ENCODE measurements at regions not wholly inside any gene's neighbourhood (a gene's known extent, or its start where the extent isn't known, plus 50 kb on each side); places are given as distances from the start of the nearest gene placed in this dataset.

- no peaks in the 10 kb centered on the region for H3K27me3 ChIP-seq
- no peak overlapping the region for H3K27ac ChIP-seq
- H3K9me3 ChIP-seq, result no peaks in the 10 kb centered on the region
- 61 to 73% (median 63%) methylated on average over 2 of the region's 2 CpGs for WGBS, 5 donors
- no peak for DNase-seq
- no peak overlapping the region for H3K4me3 ChIP-seq
- H3K4me1 ChIP-seq, result no peaks in the 10 kb centered on the region
- intact Hi-C loops (cut with DNase I; ENCODE audit: low total_unique reads), result no loop called here
- H3K36me3 ChIP-seq, result no peaks in the 10 kb centered on the region
- TF ChIP-seq POLR2AphosphoS5 (IDR thresholded peaks at IDR 0.05), result no peak
- TF ChIP-seq CTCF (IDR thresholded peaks at IDR 0.05), result no peak
- TF ChIP-seq EP300 (IDR thresholded peaks at IDR 0.05), result no peak
- TF ChIP-seq POLR2A (IDR thresholded peaks at IDR 0.05), result no peak
Measured at GRCh38 chr13:53368948-53369347, 340.3 kb downstream of the OLFM4 start.

- H3K9me3 ChIP-seq, result no peaks in the 10 kb centered on the region
- WGBS, 5 donors, result 38 to 61% (median 48%) methylated on average over 1 of the region's 1 CpG
- DNase-seq, result no peak
- H3K27ac ChIP-seq, result no peak overlapping the region
- intact Hi-C loops (cut with DNase I; ENCODE audit: low total_unique reads), result no loop called here
- H3K4me1 ChIP-seq, result no peaks in the 10 kb centered on the region
- no peak overlapping the region for H3K4me3 ChIP-seq
- no peaks in the 10 kb centered on the region for H3K27me3 ChIP-seq
- TF ChIP-seq POLR2A (IDR thresholded peaks at IDR 0.05) (no peak), POLR2AphosphoS5 (IDR thresholded peaks at IDR 0.05) (no peak), EP300 (IDR thresholded peaks at IDR 0.05) (no peak), CTCF (IDR thresholded peaks at IDR 0.05) (no peak)
- H3K36me3 ChIP-seq, result no peaks in the 10 kb centered on the region
Measured at GRCh38 chr13:53379485-53379884, 350.9 kb downstream of the OLFM4 start.

- intact Hi-C loops (cut with DNase I; ENCODE audit: low total_unique reads), result no loop called here
- TF ChIP-seq POLR2A (IDR thresholded peaks at IDR 0.05) (no peak), POLR2AphosphoS5 (IDR thresholded peaks at IDR 0.05) (no peak), EP300 (IDR thresholded peaks at IDR 0.05) (no peak), CTCF (IDR thresholded peaks at IDR 0.05) (no peak)
- no peaks in the 10 kb centered on the region for H3K36me3 ChIP-seq
- H3K4me1 ChIP-seq, result no peaks in the 10 kb centered on the region
- no peak overlapping the region for H3K27ac ChIP-seq
- 41 to 60% (median 43%) methylated on average over 3 of the region's 3 CpGs for WGBS, 5 donors
- H3K9me3 ChIP-seq, result peaks cover 0 to 6% (median 2%) of the 10 kb centered on the region in 4 donors
- no peaks in the 10 kb centered on the region for H3K27me3 ChIP-seq
- DNase-seq, result no peak
- no peak overlapping the region for H3K4me3 ChIP-seq
Measured at GRCh38 chr13:53382008-53382407, 353.4 kb downstream of the OLFM4 start.

DNA sequence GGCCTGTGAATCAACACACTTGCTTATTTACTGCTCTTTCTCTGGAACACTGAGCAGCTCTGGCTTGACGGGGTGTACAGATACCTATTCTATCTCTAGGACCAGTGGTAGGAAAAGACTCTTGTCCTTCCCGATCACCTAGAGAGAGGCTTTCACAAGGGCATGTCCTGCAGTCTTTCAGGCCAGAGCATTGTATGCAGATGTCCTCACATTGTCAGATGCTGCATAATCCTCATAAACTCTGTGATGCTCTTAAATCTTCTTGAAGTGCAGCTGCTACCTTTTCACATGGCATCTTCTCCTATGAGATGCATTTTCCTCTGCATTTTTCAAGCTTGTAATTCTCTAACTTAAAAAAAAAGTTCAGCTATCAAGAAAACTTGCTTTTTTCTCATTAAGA lies 369.4 kb downstream of the OLFM4 start:
- Histone ChIP-seq H3K4me1 (no peaks in the 10 kb centered on the region), H3K27me3 (no peaks in the 10 kb centered on the region), H3K27ac (no peak overlapping the region), H3K9me3 (no peaks in the 10 kb centered on the region), H3K36me3 (no peaks in the 10 kb centered on the region), H3K4me3 (no peak overlapping the region)
- whole genome bisulfite sequencing, 5 donors, result 59 to 81% (median 80%) methylated on average over 2 of the region's 2 CpGs
- intact Hi-C loops (cut with DNase I; ENCODE audit: low total_unique reads), result no loop called here
- DNase-seq, result no peak
- no peak for TF ChIP-seq POLR2A (IDR thresholded peaks at IDR 0.05)
- no peak for TF ChIP-seq POLR2AphosphoS5 (IDR thresholded peaks at IDR 0.05)
- no peak for TF ChIP-seq EP300 (IDR thresholded peaks at IDR 0.05)
- no peak for TF ChIP-seq CTCF (IDR thresholded peaks at IDR 0.05)
